OCI-LY3 (cell line): ENCODE measurements at regions not wholly inside any gene's neighbourhood (a gene's known extent, or its start where the extent isn't known, plus 50 kb on each side); places are given as distances from the start of the nearest gene placed in this dataset.

Experiments
- CTCF ChIP-seq: fragments of 200-600, 300-600 bp; sonication (generic); IDR thresholded peaks from 2 replicates; pipeline ENCODE4 v1.5.1; 2014; ENCODE audit warnings: antibody characterized with exemption, low read length, low read depth
- EZH2phosphoT487 ChIP-seq: fragments of 200-600 bp; shearing (Covaris generic); IDR thresholded peaks from 2 replicates; pipeline ENCODE4 v1.6.1; 2018; ENCODE audit warnings: antibody characterized with exemption, mixed run types, low read depth

GRCh38 chr7:106575138-106575823 is 85.7 kb downstream of the CCDC71L start:
- TF ChIP-seq CTCF (no peak), EZH2phosphoT487 (no peak)
